H9 (cell line): ENCODE measurements at regions not wholly inside any gene's neighbourhood (a gene's known extent, or its start where the extent isn't known, plus 50 kb on each side); places are given as distances from the start of the nearest gene placed in this dataset.

Experiments used
- DNase-seq: peaks from one replicate; pipeline ENCODE4 v3.0.0-alpha.2; 2017
- H2AFZ ChIP-seq: one replicate; pipeline ENCODE4 v1.6.1; 2013; ENCODE audit warnings: mild to moderate bottlenecking, low read length, control low read depth, moderate library complexity
- H2AK5ac ChIP-seq: 2 replicates; pipeline ENCODE4 v1.6.1; 2013; ENCODE audit warnings: low read length, control low read depth, mixed read lengths; ENCODE audit not compliant: insufficient read length
- H2BK120ac ChIP-seq: one replicate; pipeline ENCODE4 v1.6.1; 2013; ENCODE audit warnings: low read depth, mild to moderate bottlenecking, low read length, control low read depth, inconsistent platforms; ENCODE audit not compliant: poor library complexity, severe bottlenecking
- H2BK12ac ChIP-seq: 2 replicates; pipeline ENCODE4 v1.6.1; 2013; ENCODE audit warnings: low read length, control low read depth, mixed read lengths, low read depth; ENCODE audit not compliant: insufficient read length
- H2BK15ac ChIP-seq: 2 replicates; pipeline ENCODE4 v1.6.1; 2013; ENCODE audit warnings: low read depth, low read length, control low read depth
- H2BK20ac ChIP-seq: one replicate; pipeline ENCODE4 v1.6.1; 2013; ENCODE audit warnings: low read depth, mild to moderate bottlenecking, low read length, control low read depth, inconsistent platforms; ENCODE audit not compliant: poor library complexity, severe bottlenecking
- H2BK5ac ChIP-seq: 2 replicates; pipeline ENCODE4 v1.6.1; 2013; ENCODE audit warnings: low read length, control low read depth, mixed read lengths; ENCODE audit not compliant: insufficient read length
- H3K14ac ChIP-seq: 2 replicates; pipeline ENCODE4 v1.6.1; 2013; ENCODE audit warnings: low read length, control low read depth; ENCODE audit not compliant: insufficient read depth
- H3K18ac ChIP-seq: 2 replicates; pipeline ENCODE4 v1.6.1; 2013; ENCODE audit warnings: low read depth, mild to moderate bottlenecking, mixed read lengths, low read length, control low read depth; ENCODE audit not compliant: insufficient read length
- H3K23ac ChIP-seq: 2 replicates; pipeline ENCODE4 v1.6.1; 2013; ENCODE audit warnings: low read length, control low read depth, mixed read lengths, low read depth; ENCODE audit not compliant: insufficient read length
- H3K23me2 ChIP-seq: 2 replicates; pipeline ENCODE4 v1.6.1; 2013; ENCODE audit warnings: low read depth, mild to moderate bottlenecking, mixed read lengths, low read length, control low read depth; ENCODE audit not compliant: insufficient read length, poor library complexity, severe bottlenecking
- H3K27ac ChIP-seq: 2 replicates; pipeline ENCODE4 v1.5.1; 2013; ENCODE audit warnings: low read length, control low read depth, mixed read lengths, low read depth; ENCODE audit not compliant: insufficient read length
- H3K27me3 ChIP-seq: 2 replicates; pipeline ENCODE4 v1.6.1; 2013; ENCODE audit warnings: low read length, control low read depth, inconsistent platforms; ENCODE audit not compliant: insufficient read depth
- H3K4ac ChIP-seq: 2 replicates; pipeline ENCODE4 v1.6.1; 2013; ENCODE audit warnings: low read depth, mild to moderate bottlenecking, control low read depth, inconsistent platforms, low read length, moderate library complexity
- H3K4me1 ChIP-seq: 2 replicates; pipeline ENCODE4 v1.6.1; 2013; ENCODE audit warnings: low read length, control low read depth, inconsistent platforms; ENCODE audit not compliant: insufficient read depth
- H3K4me2 ChIP-seq: 2 replicates; pipeline ENCODE4 v1.6.1; 2013; ENCODE audit warnings: low read length, control low read depth, mixed read lengths; ENCODE audit not compliant: insufficient read length, insufficient read depth
- H3K56ac ChIP-seq: 2 replicates; pipeline ENCODE4 v1.6.1; 2013; ENCODE audit warnings: low read depth, mild to moderate bottlenecking, mixed read lengths, low read length, control low read depth; ENCODE audit not compliant: insufficient read length
- H3K79me1 ChIP-seq: 2 replicates; pipeline ENCODE4 v1.6.1; 2013; ENCODE audit warnings: low read depth, mild to moderate bottlenecking, moderate library complexity, low read length, control low read depth, inconsistent platforms; ENCODE audit not compliant: insufficient read depth, poor library complexity, severe bottlenecking
- H3K79me2 ChIP-seq: 2 replicates; pipeline ENCODE4 v1.6.1; 2013; ENCODE audit warnings: low read length, control low read depth, inconsistent platforms; ENCODE audit not compliant: insufficient read depth
- H3K9ac ChIP-seq: 2 replicates; pipeline ENCODE4 v1.6.1; 2013; ENCODE audit warnings: low read length, control low read depth, mixed read lengths; ENCODE audit not compliant: insufficient read length; ENCODE audit errors: extremely low read depth
- H3K9me3 ChIP-seq: one replicate; pipeline ENCODE4 v1.6.1; 2013; ENCODE audit warnings: low read depth, low read length, inconsistent platforms; ENCODE audit not compliant: control insufficient read depth
- H3T11ph ChIP-seq: one replicate; pipeline ENCODE4 v1.6.1; 2013; ENCODE audit warnings: mild to moderate bottlenecking, low read length, control low read depth, inconsistent platforms
- H4K20me1 ChIP-seq: one replicate; pipeline ENCODE4 v1.6.1; 2013; ENCODE audit not compliant: control insufficient read depth, insufficient read length, insufficient read depth
- H4K5ac ChIP-seq: 2 replicates; pipeline ENCODE4 v1.6.1; 2013; ENCODE audit warnings: low read depth, mild to moderate bottlenecking, mixed read lengths, low read length, control low read depth; ENCODE audit not compliant: insufficient read length
- H4K8ac ChIP-seq: replicated peaks from 2 replicates; pipeline ENCODE4 v1.6.1; 2013; ENCODE audit warnings: low read length, control low read depth, mixed read lengths, low read depth; ENCODE audit not compliant: insufficient read length
- H4K91ac ChIP-seq: 2 replicates; pipeline ENCODE4 v1.6.1; 2013; ENCODE audit warnings: low read depth, mild to moderate bottlenecking, moderate library complexity, mixed read lengths, low read length, control low read depth; ENCODE audit not compliant: insufficient read length
- H3K27ac Mint-ChIP-seq, 3 experiments: 2 replicates in 2 of 3; 3 replicates in 1 of 3; pipeline ENCODE4 v1.8.0; 2020 to 2021; ENCODE audit warnings: mixed read lengths in 3 of 3, mild to moderate bottlenecking in 1 of 3, moderate library complexity in 1 of 3
- H3K27me3 Mint-ChIP-seq: 2 replicates; pipeline ENCODE4 v1.8.0; 2021; ENCODE audit warnings: low read depth, mild to moderate bottlenecking, moderate library complexity, mixed read lengths
- H3K36me3 Mint-ChIP-seq, 3 experiments: 2 replicates in 2 of 3; 3 replicates in 1 of 3; pipeline ENCODE4 v1.8.0; 2020 to 2021; ENCODE audit warnings: low read depth in 3 of 3, mixed read lengths in 3 of 3; ENCODE audit not compliant: insufficient read depth in 1 of 3
- H3K4me1 Mint-ChIP-seq, 2 experiments: 2 replicates each; pipeline ENCODE4 v1.8.0; 2020; ENCODE audit warnings: mixed read lengths in 2 of 2
- H3K4me3 Mint-ChIP-seq, 2 experiments: 2 replicates in 1 of 2; 3 replicates in 1 of 2; pipeline ENCODE4 v1.8.0; 2020 to 2021; ENCODE audit warnings: mild to moderate bottlenecking in 2 of 2, mixed read lengths in 2 of 2, moderate library complexity in 1 of 2
- H3K9me3 Mint-ChIP-seq, 2 experiments: 2 replicates in 1 of 2; 3 replicates in 1 of 2; pipeline ENCODE4 v1.8.0; 2020; ENCODE audit warnings: mild to moderate bottlenecking in 2 of 2, mixed read lengths in 2 of 2, moderate library complexity in 1 of 2
- CTCF ChIP-seq: fragments of 200-600 bp; sonication (generic); conservative IDR thresholded peaks from 3 replicates; pipeline ENCODE4 v1.8.0; 2021; ENCODE audit warnings: antibody characterized with exemption, mild to moderate bottlenecking
- WGBS: extraction: QIAGEN DNeasy Blood & Tissue Kit; methylation state at CpG from one replicate; pipeline ENCODE4 v1.1.7; 2013; ENCODE audit warnings: missing lambda C conversion rate, low lambda C conversion rate, mixed read lengths; ENCODE audit not compliant: insufficient read length; ENCODE audit errors: extremely low coverage; 5-methylcytosine and 5-hydroxymethylcytosine counted together

- Histone ChIP-seq H2AK5ac (no peak overlapping the region), H4K5ac (no peak overlapping the region), H3K79me2 (no peaks in the 10 kb centered on the region), H3K4ac (no peak overlapping the region), H2BK20ac (no peak overlapping the region), H2BK12ac (no peak overlapping the region), H3K9me3 (no peaks in the 10 kb centered on the region), H3K79me1 (no peaks in the 10 kb centered on the region), H3K18ac (no peak overlapping the region), H4K20me1 (no peaks in the 10 kb centered on the region), H4K8ac (no peak overlapping the region), H3K23ac (no peak overlapping the region), H3K27me3 (no peaks in the 10 kb centered on the region), H2BK15ac (no peak overlapping the region), H4K91ac (no peak overlapping the region), H3K23me2 (no peaks in the 10 kb centered on the region), H2BK120ac (no peak overlapping the region), H3K14ac (no peak overlapping the region), H2AFZ (no peak overlapping the region), H3K56ac (no peak overlapping the region), H3K4me1 (no peaks in the 10 kb centered on the region), H3K4me2 (no peak overlapping the region), H3T11ph (no peak overlapping the region), H3K27ac (no peak overlapping the region), H3K9ac (no peak overlapping the region), H2BK5ac (no peak overlapping the region)
- Mint-ChIP-seq H3K27me3 (no peaks in the 10 kb centered on the region), H3K4me1 (peaks cover 10 to 20% of the 10 kb centered on the region in 2 experiments), H3K9me3 (no peaks in the 10 kb centered on the region), H3K4me3 (no peak overlapping the region), H3K36me3 (no peaks in the 10 kb centered on the region), H3K27ac (no peak overlapping the region)
- peak; percentile 83 for DNase-seq
- peak; percentile 83 for TF ChIP-seq CTCF
- no CpG with 5 or more reads among the region's 7 CpGs for WGBS
These were observed 507.6 kb upstream of the SPHKAP start for GRCh38 chr2:228689053-228689452.
